D341Med (cell line): ENCODE measurements at regions not wholly inside any gene's neighbourhood (a gene's known extent, or its start where the extent isn't known, plus 50 kb on each side); places are given as distances from the start of the nearest gene placed in this dataset.
"Not testable (repeated sequence)": the region's sequence is repeated elsewhere in the genome, so short reads cannot be mapped to it uniquely, and the experiment has no call there.

Experiments
- DNase-seq: peaks from one replicate; pipeline ENCODE4 v3.0.0; 2012; ENCODE audit warnings: low spot score

DNA sequence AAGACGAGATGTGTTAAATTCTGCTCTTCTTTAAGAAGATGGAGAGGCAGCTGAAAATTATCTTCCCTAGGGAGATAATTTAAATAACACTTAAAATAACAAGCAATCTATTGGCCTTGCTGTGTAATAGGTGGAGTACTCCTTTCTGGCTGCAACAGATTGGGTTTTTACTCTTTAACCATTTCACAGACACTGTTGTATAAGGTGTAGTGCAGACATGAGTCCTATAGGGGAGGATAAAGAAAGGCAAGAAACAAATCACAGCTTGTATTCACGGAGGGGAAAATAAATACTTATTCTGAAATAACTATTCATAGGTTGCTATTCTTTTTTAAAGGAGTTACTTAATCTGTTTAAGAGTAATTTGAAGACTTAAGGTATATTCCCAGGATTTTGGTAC lies 252.0 kb downstream of the ZPLD1 start:
- no peak for DNase-seq

DNA sequence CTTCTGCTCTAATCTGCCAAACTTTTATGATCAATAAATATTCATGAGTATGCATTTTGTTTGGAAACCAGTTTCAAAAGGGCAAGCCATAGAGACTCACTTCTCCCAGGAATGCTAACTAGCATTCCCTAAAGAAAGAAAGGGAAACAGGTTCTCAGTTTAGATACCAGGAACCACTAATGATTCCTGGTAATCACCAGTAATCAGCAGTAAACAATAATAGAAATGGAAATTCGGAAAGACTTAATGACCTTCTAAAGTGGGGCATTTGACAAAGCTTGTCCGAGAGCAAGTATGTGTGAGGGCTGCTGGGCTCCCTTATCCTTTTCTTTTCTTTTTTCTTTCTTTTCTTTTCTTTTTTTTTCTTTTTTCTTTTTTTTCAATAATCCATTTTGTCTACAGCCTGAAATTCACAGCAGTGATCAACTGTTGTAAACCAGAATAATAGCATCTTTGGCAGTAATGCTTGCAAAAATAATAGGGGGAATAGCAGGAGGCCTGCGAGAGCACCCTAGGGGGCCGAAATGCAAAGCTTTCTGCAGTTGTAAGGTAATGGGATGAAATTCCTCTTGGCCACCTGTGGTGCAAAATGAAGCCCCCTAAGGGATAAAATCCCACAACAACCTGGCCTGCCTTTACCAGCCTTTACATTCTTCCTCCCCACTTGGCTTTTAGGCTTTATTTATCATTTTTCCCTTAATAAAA lies 253.2 kb downstream of the ZPLD1 start:
- no peak for DNase-seq

DNA sequence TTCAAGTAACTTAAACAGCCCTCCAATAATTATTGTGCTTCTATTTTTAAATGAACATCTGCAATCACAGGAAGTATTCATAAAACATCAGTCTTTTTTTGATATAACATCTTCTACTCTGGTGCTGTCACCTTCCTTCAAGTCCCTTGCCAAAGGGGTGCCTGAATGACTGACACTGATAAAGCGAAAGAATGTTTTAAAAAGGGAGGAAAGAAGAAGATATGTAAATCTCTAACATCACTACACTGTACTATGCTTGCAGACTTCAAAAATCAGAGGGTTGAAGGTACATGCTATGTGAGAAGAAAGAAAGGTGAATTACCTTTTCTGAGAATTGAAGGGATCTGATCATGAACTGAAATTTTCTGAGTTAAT lies 253.7 kb downstream of the ZPLD1 start:
- DNase-seq, result no peak

DNA sequence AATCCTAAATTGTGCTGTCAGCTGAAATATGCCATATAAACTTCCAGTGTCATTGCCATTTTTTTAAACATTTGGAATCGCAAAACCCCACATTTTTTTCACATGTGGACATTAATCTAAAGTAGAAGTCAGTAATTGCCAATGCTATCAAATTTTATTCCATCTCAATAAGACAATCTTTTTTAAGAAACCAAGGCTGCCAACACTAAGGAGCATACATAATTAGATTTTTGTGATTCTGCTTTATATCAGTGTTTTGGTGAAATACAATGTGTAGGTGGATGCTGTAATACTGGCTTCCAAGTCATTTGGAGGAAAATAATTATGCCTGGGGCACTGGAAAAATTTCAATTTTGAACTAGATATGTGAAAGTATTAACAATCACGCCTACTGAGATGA lies 256.7 kb downstream of the ZPLD1 start:
- no peak for DNase-seq

DNA sequence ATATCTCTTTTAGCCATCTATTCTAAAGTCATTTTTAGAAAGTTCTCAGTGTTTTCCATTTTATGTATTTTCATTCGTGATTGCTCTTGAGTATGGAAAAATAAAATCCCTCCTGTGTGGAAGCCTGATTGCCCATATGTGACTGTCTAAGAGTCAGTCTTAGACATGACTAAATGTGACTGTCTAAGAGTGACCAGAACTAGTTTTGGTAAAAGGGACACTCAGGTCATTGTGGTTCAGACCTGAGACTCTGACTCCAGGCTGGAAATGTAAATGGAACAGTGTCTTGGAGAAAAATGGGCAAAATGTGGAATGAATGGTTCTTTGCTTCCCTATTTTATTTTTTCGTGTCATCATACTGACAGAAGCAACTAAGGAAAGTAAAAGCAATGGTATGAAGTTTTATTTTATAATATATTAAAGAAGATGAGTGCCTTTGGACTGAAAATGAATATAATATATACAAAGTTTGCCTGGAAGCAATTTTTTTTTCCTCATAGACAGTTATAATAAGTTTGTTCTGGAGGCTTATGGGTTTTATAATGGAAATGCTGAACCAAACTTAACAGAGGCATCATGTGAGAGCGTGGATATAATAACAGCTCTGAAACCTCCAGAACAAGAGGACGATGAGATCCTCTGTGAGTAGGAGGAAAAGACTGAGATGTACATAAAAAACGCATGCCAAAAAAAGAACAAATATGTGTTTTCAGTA lies 264.4 kb downstream of the ZPLD1 start:
- DNase-seq, result no peak

DNA sequence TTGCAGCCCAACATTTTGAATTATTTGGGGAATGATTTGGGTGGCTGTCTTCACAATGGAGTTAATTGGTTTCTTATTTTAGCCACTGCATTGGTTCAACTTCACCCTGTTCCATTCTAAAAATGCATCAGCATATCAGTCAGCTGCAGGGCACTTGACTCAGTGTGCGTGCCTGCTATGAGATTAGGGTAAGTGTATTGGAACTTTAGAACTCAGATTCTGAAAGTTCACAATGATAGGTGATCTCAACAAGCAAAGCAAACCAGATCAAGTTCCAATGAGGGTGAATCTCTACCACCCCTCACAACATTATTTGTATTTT lies 265.0 kb downstream of the ZPLD1 start:
- no peak for DNase-seq

DNA sequence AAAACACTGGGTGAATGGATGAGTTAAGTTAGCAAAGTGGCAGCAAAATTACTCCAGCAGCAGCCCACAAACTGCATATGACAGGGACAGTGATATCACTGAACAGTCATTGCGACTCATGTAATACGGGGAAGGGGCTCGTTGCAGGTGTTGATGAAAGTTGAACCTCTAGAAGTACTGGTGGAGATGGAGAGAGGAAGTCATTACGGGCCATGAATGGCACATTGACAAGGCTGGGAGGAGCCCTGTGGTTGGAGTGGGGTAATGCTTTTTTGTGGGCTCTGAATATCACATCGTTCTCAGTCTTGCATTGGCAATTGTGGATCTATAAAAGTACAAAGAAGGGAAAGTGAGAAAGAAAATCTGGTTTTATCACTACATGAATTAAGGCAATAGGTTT lies 278.1 kb downstream of the ZPLD1 start:
- DNase-seq, result no peak

DNA sequence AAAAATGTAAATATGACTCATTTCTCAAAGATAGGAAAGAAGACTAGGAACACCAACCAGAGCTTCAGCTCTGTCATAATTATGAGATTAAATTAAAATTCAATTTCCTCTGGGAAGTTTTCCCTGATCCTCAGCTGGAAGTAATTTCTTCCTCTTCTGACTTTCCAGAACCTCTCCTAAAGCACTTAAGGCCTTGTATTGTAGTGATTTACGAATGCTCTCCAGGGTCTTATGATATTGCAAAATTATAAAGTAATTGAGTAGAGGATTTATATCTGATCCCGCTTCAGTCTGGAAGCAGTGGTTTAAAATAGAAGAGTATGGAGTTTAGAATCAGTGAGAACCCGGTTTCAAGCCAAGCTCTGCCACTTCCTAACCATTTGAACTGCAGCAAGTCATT lies 279.8 kb downstream of the ZPLD1 start:
- DNase-seq, result no peak

DNA sequence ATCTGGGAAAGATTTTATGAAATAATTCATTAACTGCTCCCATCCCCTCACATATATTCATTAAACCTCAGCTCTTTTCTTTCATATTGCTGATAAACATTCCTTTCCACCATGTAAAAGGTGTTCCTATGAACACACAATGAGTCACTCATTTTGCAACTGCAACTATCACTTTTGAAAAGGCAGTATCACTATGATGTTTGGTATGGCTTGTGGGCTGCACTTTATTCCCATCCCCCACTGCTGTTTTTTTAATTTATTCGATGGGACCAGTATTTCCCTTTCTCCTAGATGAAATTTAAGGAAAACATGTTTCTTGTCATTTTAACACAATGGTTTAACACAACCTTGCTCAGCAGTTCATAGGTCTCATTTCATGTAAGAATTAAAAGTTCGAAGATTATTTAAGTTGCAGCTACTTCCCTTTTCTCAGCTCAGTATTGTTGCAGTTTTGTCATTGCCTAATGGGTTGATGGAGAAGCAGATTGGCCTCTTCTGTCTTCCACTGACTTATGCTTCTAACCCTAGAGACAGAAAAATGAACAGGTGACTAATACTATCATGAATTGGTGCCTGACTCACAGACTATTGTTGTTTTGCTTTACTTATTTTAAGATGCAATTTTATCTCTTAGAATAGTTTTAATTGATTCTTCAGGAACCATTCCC lies 280.3 kb downstream of the ZPLD1 start:
- no peak for DNase-seq

DNA sequence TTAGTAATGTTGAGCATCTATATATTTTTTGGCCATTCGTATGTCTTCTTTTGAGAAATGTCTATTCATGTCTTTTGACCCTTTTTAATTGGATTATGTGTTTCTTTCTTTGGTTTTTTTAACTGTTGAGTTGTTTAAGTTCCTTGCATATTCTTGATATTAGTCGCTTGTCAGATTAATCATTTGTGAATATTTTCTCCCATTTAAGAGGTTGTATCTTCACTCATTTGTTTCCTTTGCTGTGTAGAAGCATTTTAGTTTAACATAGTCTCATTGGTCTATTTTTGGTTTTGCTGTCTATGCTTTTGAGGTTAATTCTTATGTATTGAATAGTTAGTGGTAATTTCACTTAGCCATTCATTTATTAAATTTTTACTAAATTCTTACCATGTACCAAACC lies 283.8 kb downstream of the ZPLD1 start:
- DNase-seq, result no peak

DNA sequence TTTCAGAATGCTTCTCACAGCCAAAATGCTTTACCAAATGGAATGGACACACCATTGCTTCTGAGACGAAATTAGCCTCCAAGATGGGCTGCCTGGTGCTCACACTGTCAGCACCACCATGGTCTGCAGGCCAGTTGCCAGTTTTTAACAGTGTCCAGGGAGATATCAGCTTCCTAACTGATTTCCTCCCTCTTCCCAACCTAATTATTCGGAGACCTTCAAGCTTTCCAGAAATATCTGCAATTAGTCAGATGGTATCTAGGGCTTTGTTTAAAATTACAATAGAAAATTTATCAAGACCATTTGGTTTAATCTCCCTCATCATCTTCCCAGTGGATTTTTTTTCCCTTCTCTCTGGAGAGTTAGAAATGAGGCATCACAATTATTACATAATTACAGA lies 287.5 kb downstream of the ZPLD1 start:
- DNase-seq, result no peak

DNA sequence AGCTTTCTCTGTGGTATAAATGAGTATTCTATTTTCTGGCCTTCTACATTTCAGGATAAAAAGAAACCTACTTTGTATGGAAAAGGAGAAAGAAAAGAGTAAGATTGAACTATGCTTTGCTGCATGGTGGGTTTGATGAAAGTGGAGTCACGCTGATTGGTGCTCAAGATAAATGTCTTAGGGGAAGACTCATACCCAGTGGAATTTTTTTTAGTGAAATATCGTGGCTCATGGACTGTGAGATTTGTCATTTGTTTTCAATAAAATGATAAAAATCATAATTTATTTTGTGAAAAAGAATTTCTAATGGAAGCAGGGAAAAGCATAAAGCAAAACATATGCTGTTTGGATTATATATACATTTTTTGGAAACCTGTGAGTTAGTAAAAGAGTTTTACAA lies 292.5 kb downstream of the ZPLD1 start:
- DNase-seq, result no peak

DNA sequence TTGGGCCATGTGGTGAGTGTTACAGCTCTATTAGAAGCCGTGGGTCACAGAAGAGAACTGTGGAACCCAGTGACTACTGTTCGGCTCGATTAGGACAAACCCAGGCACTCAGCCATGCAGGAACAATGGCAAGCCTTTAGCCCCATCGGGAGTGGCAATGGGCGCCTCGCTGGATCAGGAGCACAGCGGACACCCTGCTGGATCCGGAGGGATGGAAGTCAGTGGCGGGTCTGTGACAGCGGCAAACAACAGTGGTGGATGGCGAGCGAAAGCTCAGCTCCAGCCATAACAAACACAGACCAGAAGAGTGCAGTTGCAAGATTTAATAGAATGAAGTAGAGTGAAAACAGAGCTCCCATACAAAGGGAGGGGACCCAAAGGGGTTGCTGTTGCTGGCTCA lies 297.8 kb downstream of the ZPLD1 start:
- not testable (repeated sequence) for DNase-seq

DNA sequence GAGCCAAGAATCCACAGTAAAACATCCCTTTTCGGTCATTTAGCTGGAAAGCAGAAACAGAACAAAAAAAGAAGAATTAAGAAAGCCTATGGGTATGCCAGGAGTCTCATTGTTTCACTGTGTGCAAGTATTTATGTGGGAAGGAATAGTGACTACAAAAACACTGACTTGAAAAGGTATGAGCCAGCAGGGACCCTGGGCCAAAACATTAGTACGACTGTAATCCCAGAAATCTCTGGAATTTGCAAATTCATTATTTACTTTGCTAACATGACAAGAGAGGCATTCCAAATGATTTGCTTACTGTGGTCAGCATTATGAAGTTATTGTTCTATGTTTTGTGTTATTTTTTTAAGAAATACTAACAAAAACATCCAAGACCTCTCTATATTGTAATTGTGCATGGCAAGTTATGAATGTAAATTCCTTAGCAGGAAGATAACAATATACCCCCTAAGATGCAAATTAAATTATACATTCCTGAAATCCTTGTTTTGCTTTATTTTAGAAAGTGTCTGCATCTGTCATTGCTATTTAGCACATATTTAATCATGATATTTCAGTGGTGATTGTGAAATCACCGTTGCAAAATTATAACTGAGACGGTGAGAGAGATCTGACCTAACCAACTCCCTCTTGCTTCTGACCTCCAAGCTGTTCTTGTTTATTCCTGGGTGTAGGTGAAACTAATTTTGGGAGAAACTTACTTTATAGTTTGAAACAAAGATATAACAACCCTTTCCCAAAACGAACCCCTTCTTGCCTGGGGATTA lies 299.2 kb downstream of the ZPLD1 start:
- no peak for DNase-seq

DNA sequence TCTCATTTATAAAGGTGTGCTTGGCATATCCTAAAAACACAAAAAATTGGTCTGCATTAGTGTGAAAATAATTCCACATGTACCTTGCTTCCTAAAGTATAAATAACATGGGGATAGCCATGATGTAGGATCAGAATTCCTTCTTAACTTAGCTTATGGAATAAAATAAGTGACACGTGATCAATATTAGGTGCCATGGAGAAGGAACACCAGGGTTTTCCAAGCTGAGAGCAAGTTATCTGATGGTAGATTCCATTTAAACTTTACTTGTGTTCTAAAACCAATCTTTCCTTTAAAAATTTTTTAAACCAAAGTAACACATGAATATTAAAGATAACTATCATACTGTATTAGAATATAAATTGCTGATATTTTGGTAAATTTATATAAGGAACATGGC lies 300.5 kb downstream of the ZPLD1 start:
- DNase-seq, result no peak

DNA sequence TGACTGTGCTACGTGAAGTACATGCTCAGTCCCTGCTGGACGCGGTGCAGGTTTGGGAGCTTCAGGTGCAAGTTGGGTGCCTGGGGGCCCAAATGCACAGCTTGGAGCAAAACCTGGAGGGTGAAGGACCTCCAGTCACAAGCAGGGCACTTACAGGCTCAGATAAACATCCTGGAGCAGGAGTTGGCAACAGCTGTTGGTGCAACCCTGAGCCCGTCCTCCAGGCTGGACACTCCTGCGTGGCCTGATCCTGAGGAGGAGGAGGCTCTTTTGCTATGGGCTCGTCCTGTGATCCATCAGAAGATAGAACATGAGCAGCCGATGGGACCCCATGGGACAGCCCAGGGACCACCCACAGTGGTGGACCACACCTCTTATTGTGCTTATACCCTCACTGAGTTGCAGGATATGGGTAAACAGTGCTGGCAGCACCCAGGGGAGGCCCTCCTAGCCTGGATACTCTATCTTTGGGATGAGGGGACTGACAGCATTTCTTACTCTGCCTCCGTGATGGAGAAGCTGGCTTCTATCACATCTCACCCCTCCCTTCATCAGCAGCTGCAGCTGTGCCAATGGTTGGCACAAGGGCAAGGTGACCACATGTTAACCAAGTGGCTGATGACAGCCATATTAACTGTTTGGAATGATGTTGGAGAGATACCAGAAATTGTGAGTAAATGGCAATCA lies 301.6 kb downstream of the ZPLD1 start:
- DNase-seq, result no peak

DNA sequence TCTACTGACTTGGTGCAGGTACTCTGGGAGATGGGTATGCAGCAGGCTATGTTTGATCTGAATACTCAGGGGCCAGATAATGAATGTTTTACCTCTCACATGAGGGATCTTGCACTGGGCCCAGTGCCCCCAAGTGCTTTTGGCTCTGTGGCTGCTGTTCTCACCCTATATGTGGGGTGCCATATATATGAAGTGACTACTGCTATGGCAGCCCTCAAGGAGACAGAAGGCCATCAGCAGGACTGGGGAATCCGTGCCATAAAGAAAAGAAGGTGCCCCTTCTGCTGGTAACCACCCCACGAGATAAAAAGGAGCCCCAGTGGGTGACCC lies 302.1 kb downstream of the ZPLD1 start:
- no peak for DNase-seq

DNA sequence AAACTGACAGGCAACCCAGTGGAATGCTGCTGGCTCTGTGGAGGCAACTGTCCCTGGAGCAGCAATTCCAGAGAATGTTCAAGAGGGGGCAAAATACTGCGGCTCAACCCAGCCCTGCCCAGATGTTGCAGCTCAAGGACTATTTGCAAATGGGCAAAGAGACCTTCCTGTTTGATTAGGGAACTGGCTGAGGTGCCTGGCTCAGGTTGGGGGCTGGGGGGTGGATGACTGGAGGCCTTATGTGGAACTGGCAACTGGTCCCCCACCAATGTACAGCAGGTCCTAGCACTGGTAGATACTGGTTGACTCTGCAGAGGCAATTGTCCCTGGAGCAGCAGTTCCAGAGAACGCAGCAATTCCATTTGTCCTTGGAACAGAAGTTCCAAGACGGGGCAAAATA lies 302.5 kb downstream of the ZPLD1 start:
- no peak for DNase-seq

DNA sequence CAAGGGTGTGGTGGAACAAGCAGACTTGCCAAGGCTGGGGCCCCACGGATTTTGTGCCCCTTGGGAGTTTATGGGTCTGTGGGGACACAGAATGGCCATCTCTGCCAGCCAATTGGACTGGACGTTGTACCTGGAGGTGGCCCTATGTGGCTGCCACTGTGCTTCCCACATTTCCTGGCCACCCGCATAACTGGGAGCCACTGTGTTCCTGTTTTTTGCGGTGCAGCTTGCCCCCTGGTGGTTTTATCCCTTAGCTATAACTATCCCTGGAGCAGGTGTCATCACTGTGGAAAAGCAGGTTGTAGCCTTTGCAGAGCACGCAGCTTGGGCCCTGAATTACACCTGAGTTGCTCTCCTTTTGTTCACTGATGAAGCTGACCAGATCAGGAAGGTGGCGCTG lies 306.3 kb downstream of the ZPLD1 start:
- peak; percentile 48 for DNase-seq

DNA sequence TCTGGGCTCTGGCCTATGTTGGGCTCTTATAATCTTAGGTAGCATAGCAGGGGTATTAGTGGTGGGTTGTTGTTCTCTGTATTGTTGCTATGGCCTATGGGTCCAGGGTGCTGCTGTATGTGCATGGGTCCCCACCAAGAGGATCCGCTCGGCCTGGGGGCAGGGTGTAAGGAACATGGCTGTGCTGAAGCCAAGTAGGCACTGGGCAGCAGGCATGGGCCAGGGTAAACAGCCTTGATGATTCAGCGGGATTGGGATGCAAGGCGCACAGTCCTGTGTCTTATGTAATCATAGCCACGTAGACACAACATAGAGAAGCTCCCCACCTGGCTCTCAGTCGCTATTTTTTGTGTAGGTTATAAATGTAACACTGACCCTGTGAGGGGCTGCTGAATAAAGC lies 306.9 kb downstream of the ZPLD1 start:
- DNase-seq, result no peak

DNA sequence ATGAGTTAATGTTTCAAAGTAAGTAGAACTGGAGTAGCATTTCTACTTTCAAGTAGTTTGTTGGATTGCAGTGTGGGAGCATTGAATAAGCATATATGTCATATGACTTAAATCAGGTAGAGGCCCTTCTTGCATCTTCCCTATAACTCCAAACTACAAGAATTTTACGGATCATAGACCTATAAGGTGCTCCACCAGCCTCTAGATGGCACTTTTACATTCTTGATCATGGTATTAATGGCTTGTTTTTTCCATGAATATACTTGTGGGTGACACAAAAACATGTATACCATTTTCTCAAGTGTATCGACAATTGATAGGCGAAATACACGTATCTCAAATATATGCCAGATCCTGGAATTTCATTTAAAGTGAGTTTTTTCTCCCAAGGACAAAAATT lies 311.1 kb downstream of the ZPLD1 start:
- DNase-seq, result no peak

DNA sequence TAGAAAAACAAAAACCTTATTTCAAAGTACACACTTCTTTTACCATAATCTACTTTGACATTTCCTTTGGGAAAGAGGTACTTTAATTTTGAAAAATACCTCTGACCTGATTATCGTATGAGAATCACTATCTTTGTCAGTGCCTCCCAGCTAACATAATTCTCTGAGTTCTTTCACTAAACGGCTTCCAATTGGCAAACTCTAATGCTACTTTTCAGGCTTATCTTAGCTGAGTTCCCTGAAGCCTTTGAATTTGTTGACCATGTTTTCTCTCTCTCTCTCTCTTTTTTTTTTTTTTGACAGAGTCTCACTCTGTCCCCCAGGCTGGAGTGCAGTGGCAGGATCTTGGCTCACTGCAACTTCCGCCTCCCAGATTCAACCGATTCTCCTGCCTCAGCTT lies 312.8 kb downstream of the ZPLD1 start:
- DNase-seq, result no peak

DNA sequence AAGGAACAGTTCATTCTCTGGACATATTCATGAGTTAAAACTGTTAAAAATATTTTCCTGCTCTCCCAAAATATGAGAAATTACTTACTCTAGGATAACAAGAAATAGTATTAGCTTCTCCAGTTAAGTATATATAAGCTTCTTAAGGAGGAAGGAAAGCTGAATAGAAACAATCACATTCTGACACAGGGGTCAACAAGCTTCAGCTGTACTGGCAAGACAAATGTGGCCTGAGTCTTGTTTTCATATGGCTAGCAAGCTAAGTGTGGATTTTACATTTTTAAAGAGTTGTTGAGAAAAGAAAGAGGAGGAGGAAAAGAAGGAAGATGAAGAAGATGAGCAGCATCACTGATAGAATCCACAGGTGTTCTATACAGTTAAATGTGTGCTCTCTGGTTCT lies 313.8 kb downstream of the ZPLD1 start:
- no peak for DNase-seq
